Left ventricle myocardium inferior (tissue), 1 donor: ENCODE measurements at regions not wholly inside any gene's neighbourhood (a gene's known extent, or its start where the extent isn't known, plus 50 kb on each side); places are given as distances from the start of the nearest gene placed in this dataset.

Experiments
- DNase-seq: peaks from one replicate; pipeline ENCODE4 v3.0.0-alpha.2; 2020
- H3K27ac ChIP-seq: fragments of 200-600 bp; replicated peaks from 2 replicates; pipeline ENCODE4 v1.8.0; 2021
- H3K27me3 ChIP-seq: fragments of 200-600 bp; 2 replicates; pipeline ENCODE4 v1.8.0; 2021; ENCODE audit warnings: low read depth
- H3K36me3 ChIP-seq: fragments of 200-600 bp; 2 replicates; pipeline ENCODE4 v1.8.0; 2021
- H3K4me1 ChIP-seq: fragments of 200-600 bp; 2 replicates; pipeline ENCODE4 v1.8.0; 2021
- H3K4me3 ChIP-seq: fragments of 200-600 bp; 2 replicates; pipeline ENCODE4 v1.8.0; 2021; ENCODE audit warnings: mild to moderate bottlenecking, moderate library complexity
- H3K9me3 ChIP-seq: fragments of 200-600 bp; replicated peaks from 2 replicates; pipeline ENCODE4 v1.8.0; 2021
- CTCF ChIP-seq: fragments of 200-600 bp; IDR thresholded peaks from 2 replicates; pipeline ENCODE4 v1.8.0; 2021; ENCODE audit warnings: antibody characterized with exemption, mild to moderate bottlenecking, borderline replicate concordance
- intact Hi-C: fragments of 100-400 bp; cut with micrococcal nuclease; formaldehyde crosslinking; loops from one replicate; pipeline ENCODE4 v1.11.0; 2022
- donor health status: DM: no; HTN: yes; CAD: no; lungs with severe emphysema.

GRCh38 chr13:86051134-86052103, 252.2 kb upstream of the SLITRK6 start:
- H3K9me3 ChIP-seq: peaks cover 18% of the 10 kb centered on the region
- DNase-seq: no peak
- no peaks in the 10 kb centered on the region for H3K36me3 ChIP-seq
- no peaks in the 10 kb centered on the region for H3K27me3 ChIP-seq
- no peak overlapping the region for H3K27ac ChIP-seq
- intact Hi-C loops: no loop called here
- TF ChIP-seq CTCF: no peak
- no peaks in the 10 kb centered on the region for H3K4me1 ChIP-seq
- no peak overlapping the region for H3K4me3 ChIP-seq

GRCh38 chr13:86038490-86038889, 239.3 kb upstream of the SLITRK6 start:
- Histone ChIP-seq H3K36me3 (no peaks in the 10 kb centered on the region), H3K4me1 (no peaks in the 10 kb centered on the region), H3K9me3 (peaks cover 3% of the 10 kb centered on the region), H3K27me3 (no peaks in the 10 kb centered on the region), H3K4me3 (no peak overlapping the region), H3K27ac (no peak overlapping the region)
- no peak for DNase-seq
- intact Hi-C loops: no loop called here
- TF ChIP-seq CTCF: no peak

GRCh38 chr13:86020351-86021002, 221.3 kb upstream of the SLITRK6 start:
- no peak for TF ChIP-seq CTCF
- Histone ChIP-seq H3K4me1 (peaks cover 10% of the 10 kb centered on the region), H3K9me3 (peaks cover 2% of the 10 kb centered on the region), H3K4me3 (no peak overlapping the region), H3K27me3 (no peaks in the 10 kb centered on the region), H3K27ac (no peak overlapping the region), H3K36me3 (no peaks in the 10 kb centered on the region)
- no peak for DNase-seq
- intact Hi-C loops: no loop called here

- intact Hi-C loops: no loop called here
- DNase-seq: no peak
- H3K36me3 ChIP-seq: no peaks in the 10 kb centered on the region
- no peak overlapping the region for H3K27ac ChIP-seq
- TF ChIP-seq CTCF: no peak
- no peaks in the 10 kb centered on the region for H3K9me3 ChIP-seq
- no peak overlapping the region for H3K4me3 ChIP-seq
- no peaks in the 10 kb centered on the region for H3K4me1 ChIP-seq
- no peaks in the 10 kb centered on the region for H3K27me3 ChIP-seq
Observed at GRCh38 chr13:86006317-86006716, 207.1 kb upstream of the SLITRK6 start.

GRCh38 chr13:86003029-86003428, 203.8 kb upstream of the SLITRK6 start:
- intact Hi-C loops: no loop called here
- Histone ChIP-seq H3K4me3 (no peak overlapping the region), H3K9me3 (no peaks in the 10 kb centered on the region), H3K36me3 (no peaks in the 10 kb centered on the region), H3K27me3 (no peaks in the 10 kb centered on the region), H3K4me1 (no peaks in the 10 kb centered on the region), H3K27ac (no peak overlapping the region)
- no peak for DNase-seq
- no peak for TF ChIP-seq CTCF
